AML-193 (cell line): ENCODE measurements at regions not wholly inside any gene's neighbourhood (a gene's known extent, or its start where the extent isn't known, plus 50 kb on each side); places are given as distances from the start of the nearest gene placed in this dataset.
"Not testable (repeated sequence)": the region's sequence is repeated elsewhere in the genome, so short reads cannot be mapped to it uniquely, and the experiment has no call there.

Experiments
- DNase-seq, 2 experiments: peaks; one replicate each; lab custom pipeline; 2025; lab: John Stamatoyannopoulos, UW

DNA sequence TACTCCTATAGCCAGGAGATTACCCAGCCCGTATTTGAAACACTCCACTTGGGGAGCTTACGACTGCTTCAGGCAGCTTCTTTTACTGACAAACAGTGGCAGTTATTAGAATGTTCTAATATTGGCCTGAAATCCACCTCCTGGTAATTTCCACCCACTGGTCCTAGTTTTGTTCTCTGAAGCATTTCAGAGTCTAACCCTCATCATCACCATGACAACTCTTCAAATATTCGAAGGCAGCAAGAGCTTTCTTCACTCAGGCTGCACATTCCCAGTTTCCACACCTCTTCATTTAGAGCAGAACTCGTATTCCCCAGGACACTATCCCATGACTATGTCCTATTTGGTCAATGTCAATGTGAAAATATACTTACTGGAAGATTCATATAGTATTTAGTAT lies 325.6 kb downstream of the UBE3D start:
- DNase-seq = no peak

DNA sequence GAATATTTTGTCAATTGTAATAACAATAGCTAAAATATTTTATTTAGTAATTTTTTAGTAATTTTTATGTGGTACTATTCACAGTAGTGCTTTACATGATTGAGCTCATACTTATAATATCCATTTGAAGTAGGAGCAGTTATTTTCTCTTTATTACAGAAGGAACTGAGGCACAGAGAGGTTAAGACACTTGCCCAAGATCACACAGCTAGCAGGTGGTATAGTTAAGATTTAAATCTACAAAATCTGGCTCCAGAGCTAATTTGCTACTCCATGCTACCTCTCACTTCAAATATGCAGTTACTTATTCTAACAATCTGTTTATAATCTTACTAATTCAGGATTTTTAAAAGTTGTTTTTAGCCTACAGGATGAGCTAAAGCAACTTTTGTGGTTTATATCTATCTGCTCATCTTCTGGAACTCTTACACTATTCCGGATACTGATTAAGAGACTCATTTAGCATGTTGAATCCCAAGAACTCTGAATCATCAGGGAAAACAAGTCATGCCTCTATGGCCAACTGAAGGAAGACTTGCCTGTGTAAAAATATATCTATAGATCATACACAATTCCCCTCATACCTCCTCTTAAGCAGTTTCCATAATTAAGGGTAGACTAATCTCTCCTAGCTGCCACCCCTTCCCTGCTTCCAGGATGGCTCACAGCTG lies 324.2 kb downstream of the UBE3D start:
- no peak for DNase-seq

DNA sequence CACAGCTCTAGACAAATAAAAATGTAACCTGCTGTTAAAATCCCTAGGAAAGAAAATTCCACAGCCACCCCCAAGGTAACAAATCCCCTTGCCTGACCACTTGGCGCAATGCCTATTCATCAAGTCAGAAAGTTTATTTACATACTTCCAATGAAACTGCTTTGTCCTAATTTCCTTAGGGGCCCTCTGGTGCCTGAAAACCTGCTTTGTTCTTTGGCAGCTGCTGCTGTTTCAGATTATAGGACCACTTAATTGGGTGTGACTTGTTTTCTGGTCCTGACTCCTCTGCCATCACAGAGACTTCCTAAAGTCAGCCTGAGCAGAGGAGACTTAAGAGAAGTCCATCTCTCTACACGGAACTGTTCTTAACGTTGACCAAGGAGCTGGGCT lies 323.6 kb downstream of the UBE3D start:
- DNase-seq = no peak

DNA sequence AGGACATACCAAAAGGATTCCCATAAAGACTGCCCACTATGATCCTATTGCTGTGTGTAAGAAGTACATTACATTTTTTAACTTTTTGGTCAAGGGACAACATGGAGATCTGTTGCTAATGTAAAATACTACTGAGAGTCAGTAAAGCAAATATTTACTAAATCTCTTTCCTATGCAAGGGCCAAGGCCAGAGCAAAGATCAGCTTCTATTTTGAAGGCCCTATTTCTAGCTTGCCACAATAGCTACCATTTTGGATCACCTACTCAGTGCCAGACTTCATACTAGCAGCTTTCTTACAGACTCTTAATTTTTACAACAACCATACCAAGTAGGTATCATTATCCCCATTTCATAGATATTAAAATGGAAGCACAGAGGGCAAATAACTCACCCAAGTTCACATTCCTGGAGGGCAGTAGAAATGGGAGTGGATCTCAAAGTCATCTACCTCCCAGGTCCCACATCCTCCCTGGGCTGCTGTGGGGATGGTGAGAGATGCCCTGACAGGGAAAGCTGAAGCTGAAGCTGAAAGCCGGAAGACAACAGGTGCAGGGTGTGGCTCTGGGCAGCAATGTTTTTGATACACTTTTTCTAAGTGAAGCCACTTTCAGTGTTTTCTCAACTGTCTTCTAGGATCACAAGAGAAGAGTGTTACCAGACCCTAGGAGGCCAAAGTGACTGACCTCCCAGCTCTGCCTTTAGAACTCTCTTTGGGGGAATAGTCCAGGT lies 321.2 kb downstream of the UBE3D start:
- no peak for DNase-seq

DNA sequence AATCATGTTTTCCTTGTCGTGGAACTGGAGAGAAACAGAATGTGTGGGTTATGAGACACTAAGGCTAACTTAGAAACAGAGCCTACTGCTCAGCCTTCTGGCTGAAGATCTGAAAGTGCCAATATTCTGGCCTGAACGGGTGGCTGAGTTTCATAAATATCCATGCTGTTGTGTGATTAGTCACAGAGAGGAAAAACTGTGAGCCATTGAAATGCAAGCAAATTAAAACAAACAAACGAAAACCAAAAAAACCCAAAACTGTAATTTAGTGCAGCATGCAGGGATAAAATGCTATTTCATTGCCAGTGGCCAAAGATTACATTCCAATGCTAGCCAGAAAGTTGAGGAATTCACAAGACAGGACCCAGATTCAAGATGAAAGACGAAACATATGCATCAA lies 315.1 kb downstream of the UBE3D start:
- no peak for DNase-seq

DNA sequence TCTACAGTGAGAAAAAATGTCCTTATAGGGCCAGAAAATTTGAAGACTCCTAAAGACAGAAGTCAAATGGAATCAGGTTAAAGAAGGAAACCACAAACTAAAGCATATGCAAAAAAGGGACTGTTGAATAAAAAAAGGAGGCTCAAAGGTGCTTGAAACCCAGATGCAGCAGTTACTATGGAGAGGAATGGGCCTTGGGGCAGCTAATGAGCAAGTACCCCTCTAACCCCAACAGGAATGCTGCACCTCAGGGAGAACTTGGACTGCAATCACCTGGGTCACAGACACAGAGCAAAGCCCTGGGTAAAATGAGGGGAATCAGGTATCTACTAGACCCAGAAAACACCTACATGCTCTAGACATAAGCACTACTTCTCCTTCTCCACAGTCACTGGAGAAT lies 313.9 kb downstream of the UBE3D start:
- DNase-seq = no peak

DNA sequence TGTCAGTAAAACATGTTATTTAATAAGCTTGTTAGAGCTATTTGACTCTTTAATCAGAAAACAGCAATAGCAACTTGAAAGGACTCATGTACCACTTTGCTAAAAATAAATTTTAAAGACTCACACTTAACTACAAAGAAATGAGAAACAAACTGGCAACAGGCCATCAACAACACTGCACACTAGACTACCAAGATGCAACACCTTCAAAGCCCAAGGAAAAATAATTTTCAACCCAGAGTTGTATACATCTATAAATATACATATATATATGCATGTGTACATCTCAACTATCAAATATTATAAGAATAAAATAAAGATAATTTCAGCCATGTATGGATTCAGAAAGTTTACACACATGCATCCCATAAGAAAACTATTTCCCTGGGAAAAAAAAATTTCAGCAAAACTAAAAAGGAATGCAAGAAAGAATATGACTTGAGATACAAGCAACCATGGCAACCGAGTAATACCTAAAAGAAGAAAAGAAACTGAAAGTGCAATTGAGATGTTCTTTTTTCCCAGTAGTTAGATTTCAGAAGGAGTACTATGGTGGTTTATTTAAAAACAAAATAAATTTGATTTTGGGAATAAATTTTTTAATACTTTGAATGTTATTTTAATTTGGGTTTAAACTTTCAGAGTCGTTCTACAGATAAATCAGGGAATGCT lies 303.8 kb downstream of the UBE3D start:
- no peak for DNase-seq

DNA sequence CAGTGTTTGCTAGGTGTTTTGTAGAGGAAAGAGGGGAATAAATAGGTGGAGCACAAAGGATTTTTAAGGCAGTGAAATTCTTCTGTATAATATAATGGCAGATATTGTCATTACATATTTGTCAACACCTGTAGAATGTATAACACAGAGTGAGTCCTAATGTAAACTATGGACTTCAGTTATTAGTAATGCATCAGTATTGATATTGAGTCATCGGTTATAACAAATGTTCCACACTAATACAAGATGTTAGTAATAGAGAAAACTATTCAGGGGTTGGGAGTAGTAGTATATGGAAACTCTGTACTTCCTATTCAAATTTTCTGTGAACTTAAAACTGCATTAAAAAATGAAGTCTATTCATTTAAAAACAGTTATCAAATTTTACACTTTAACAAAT lies 299.2 kb downstream of the UBE3D start:
- no peak for DNase-seq

DNA sequence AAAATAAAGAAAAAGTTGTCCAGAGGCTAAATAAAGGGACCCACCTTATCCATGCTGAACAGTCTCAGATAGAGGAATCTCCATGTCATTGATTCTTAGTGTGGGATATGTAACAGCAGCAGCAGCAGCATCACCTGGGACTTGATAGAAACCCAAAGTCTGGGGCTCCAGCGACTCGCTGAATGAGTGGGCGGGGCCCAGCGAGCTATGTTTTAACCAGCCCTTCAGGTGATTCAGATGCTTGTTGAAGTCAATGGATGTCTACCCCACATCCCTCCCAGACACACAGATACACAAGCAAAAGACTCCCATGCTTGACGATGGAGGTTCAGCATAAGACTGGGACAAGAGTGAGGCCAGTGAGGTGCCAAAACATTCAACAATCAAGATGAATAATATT lies 298.6 kb downstream of the UBE3D start:
- no peak for DNase-seq

DNA sequence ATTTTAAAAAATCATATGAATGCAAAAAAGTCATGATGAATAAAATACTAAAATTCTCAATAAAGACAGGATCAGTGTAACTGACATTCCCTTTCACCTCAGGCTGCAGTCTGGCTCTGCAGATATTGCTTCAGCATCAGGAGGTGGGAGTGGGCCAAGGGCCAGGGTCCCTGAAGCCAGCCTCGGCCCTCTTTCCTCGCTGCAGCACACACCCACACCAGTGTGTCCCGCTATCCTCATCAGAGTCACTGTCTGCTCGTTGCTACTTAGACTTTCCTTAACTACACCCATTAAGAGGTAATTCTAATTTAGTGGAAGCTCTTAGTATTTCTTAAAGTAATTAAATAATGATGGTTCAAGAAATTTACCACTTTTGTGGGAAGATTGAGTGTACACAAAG lies 298.2 kb downstream of the UBE3D start:
- no peak for DNase-seq

DNA sequence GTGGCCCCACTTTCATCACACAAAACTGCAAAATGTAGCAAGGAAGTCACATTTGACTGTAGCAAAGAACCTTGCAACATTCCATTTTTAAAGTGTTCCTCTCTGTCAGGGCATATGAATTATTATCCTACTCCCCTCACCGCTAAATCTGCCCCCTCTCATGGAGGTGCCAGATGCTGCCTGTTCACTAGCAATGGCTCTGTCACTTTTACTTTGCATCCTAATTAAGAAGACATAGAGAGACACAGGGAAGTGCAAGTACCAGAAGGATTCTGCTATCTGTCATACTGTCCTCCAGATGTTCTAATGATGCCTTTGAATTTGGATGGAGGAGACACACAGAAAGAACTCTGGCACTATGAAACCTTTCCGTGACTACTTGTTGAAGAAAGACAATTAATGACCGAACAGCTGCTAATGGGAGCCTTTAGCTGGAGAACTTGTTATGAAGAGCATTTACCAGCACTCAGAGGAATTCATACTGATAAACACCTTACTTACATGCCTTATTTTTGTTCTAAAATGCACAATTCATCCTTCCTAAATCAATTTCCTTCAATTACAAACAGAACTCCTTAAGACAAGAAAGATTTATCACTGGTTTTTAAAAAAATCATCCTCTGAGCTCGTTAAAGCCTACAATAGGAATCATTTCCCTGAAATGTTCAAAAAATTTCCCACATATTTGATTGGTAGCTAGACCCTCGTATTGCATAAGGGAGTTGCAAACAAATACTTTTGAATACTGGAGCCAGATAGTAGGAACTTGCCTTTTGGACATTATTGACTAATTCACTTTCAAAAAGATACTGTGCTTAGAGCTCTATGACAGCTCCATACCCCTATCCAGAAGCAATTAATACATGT lies 292.6 kb downstream of the UBE3D start:
- no peak for DNase-seq

DNA sequence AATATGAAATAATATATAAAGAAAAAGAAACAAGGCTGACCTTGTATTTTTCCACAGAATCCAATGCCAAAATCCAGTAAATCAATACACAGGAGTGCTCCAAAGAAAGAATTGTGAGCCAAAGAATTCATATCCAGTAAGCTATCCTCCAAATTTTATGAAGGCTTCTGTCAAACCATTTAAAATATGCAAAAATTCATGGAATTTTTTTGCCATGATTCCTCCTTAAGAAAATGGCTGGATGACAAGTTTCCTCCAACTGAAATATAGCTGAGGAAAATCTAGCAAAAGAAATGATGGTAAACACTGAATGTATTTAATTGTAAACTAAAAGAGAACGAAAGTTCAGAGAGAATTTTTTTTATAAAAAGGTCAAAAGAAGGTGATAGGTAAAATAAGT lies 290.3 kb downstream of the UBE3D start:
- DNase-seq = no peak

DNA sequence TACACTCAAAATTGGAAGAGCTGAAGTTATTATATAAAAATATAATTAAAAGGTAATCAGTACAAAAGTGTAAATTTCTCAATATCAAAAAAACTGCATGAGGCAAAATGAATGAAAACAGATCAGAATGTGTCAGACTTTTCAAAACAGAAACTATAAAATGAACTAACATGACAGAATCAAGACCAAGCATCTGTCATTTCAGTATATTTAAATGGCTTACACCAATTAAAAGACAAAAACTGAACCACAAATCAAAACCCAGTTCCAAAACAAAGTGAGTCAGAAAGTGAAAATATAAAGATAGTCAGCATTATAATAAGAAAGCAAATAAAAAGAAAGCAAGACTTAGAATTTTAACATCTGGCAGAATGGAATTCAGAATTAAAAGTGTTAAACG lies 289.7 kb downstream of the UBE3D start:
- DNase-seq = no peak

DNA sequence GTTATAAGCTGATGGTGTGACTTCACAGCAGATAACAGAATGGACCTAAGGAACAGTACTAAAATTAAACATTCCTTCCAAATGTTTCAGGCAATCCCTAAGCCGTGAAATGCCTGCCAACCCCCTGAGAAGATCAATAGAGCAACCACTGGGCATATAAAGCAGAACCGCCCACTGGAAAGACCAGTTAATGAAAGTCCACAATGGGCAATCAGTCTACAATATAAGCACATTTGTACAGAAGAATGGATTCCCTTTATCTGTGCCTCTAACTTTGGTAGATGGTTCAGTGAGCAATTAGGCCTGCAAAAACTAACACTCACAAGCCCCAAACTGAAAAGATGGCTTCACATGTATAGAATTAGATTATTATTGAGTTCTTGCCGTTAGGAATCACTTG lies 286.6 kb downstream of the UBE3D start:
- no peak for DNase-seq

DNA sequence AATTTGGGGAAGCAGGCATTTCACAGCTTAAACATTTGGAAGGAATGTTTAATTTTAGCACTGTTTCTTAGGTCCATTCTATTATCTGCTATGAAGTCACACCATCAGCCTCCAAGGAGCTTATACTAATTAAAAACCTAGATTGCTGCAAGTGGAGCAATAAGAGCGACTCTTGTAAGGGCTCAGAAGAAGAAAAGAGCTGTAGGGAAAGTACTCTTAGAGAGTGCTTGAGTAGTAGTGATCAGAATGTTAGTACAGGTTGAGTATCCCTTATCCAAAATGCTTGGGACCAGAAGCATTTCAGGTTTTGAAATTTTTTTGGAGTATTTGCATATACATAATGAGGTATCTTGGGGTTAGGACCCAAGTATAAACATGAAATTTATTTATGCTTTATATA lies 285.3 kb downstream of the UBE3D start:
- DNase-seq = no peak

DNA sequence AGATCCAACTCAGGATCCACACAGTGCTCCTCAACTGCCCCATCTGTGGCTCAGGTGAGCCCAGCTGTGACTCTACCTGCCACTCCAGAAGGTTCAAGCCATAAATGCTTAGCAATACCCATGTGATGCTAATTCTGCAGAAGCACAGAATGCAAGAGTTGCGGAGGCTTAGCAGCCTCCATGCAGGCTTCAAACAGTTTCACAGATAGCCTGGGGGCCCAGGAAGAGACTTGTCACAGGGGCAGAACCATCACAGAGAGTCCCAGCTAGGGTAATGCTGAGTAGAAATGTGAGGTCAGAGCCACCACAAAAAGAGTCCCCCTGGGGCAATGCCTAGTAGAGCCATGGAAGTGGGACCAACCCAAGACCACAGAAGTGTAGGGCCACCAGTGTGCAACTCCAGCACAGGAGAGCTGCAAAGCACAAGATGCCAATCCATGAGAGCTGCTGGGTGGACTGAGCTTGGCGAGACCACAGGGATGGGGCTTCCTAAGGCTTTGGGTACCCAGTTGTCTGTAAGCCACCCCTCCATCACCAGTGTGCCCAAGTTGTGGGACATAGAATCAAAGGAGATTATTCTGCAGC lies 283.9 kb downstream of the UBE3D start:
- no peak for DNase-seq

DNA sequence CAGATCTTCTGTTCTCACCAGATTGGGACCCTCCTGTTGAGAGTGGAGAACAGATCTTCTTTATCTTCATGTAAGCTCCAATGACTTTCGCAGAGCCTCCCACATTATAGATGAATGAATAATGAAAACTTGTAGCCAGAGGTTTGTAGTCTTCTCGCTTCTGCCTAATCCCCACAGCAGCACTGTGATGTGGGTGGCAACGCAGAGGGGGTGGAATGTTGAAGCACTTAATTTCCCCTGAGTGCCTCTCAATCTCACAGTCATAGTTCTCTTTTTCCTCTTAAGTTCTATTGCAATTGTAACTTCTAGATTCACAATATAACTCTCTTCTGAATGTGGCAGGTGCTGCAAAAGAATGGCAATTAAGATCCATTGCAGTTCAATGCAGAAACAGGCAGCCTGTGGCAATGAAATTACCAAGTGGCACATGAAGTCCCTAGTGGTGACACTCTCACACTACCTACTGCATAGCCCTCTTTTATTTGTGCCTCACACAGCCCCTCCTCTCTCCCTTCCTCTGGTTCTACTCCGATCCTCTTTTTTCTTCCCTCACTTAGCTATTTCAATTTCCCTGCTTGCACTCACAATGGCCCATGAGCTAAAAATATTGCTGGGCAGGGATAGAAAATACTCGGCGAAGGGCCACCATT lies 281.9 kb downstream of the UBE3D start:
- no peak for DNase-seq

DNA sequence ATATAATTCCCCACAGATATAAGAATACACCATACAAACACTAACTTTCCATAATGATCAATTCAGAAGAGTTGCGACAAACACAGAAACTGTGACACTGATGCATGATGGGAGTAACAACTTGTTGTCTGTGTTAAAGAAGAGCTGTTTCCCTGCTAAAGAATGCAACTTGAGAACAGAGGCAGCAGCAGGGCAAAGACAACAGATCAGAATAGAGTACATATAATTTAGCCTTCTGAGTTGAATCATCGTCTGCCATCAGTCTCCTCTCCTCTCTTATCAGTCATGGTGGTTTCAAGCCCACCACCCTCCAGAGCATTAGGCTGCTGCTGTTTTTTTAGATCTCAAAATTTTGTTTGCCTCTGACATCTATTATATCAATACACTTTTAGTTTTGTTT lies 280.4 kb downstream of the UBE3D start:
- no peak for DNase-seq

DNA sequence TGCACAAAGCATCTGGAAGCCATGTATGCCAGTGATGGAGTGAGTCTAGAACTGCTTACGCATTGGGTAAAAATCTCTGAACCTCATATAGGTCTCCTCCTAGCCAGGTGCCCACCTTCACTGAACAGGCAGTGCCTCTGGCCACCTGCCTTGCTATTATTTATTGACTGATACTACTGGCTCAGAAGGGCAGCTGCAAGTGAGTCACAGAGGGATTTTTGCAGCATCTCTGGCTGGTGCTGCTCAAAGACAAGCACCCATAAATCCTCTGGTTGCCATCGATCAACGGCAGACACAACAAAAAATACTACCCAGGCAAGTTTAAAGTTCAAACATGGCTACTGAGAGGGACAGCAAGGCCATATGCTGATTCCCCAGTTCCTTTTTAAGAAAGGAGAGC lies 279.4 kb downstream of the UBE3D start:
- DNase-seq = no peak

DNA sequence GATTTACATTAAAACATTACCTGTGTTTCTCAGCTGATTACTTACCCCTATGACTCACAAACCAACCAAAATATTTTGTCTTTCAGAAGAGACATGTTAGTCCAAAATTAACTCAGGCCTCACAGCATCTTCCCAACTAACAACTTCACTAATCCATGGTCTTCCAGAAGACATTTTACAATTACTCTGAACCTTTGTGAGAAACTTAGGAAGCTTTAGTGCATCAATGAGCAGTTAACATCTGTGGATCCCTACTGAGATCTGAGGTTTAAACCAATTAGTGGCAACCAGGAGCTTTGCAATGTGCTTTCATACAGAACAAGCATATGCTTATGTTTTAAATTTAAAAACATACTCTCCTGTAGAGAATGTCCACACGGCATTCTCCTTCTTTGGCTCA lies 269.7 kb downstream of the UBE3D start:
- no peak for DNase-seq

DNA sequence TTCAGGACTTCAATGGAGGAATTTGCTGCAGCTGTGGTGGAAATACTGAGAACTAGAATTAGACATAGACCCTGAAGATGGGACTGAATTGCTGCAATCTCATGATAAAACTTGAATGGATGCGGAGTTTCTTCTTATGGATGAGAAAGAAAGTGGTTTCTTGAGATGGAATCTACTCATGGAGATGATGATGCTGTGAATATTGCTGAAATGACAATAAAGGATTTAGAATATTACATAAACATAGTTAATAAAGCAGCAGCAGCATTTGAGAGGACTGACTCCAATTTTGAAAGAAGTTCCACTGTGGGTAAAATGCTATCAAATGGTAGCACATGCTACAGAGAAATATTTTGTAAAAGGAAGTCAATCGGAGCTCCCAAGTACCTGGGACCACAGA lies 264.6 kb downstream of the UBE3D start:
- DNase-seq = no peak

DNA sequence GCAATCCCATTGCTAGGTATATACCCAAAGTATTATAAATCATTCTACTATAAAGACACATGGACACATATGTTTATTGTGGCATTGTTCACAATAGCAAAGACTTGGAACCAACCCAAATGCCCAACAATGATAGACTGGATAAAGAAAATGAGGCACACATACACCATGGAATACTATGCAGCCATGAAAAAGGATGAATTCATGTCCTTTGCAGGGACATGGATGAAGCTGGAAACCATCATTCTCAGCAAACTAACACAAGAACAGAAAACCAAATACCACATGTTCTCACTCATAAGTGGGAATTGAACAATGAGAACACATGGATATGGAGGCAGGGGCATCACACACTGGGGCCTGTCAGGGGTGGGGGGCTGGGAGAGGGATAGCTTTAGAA lies 249.4 kb downstream of the UBE3D start:
- DNase-seq = not testable (repeated sequence)
